ENCODE measurements at regions not wholly inside any gene's neighbourhood (a gene's known extent, or its start where the extent isn't known, plus 50 kb on each side); places are given as distances from the start of the nearest gene placed in this dataset.
"Not testable (repeated sequence)": the region's sequence is repeated elsewhere in the genome, so short reads cannot be mapped to it uniquely, and the experiment has no call there.

- DNase-seq = no peak
Measured at GRCh38 chr17:43315858-43316521, 82.2 kb upstream of the RNU2-1 start.

- DNase-seq = no peak
Measured at GRCh38 chr17:43315369-43315768, 81.6 kb upstream of the RNU2-1 start.

- no peak for DNase-seq
Measured at GRCh38 chr17:43314611-43315011, 80.8 kb upstream of the RNU2-1 start.

GRCh38 chr17:43312011-43312410 is 78.2 kb upstream of the RNU2-1 start:
- DNase-seq = no peak

GRCh38 chr17:43309505-43310332 is 75.9 kb upstream of the RNU2-1 start:
- DNase-seq = no peak

GRCh38 chr17:43308999-43309398 is 75.2 kb upstream of the RNU2-1 start:
- no peak for DNase-seq

GRCh38 chr17:43304792-43305191 is 71.0 kb upstream of the RNU2-1 start:
- DNase-seq = not testable (repeated sequence)

GRCh38 chr17:43303049-43303448 is 69.3 kb upstream of the RNU2-1 start:
- DNase-seq = not testable (repeated sequence)

GRCh38 chr17:43299300-43300076 is 65.7 kb upstream of the RNU2-1 start:
- DNase-seq = not testable (repeated sequence)

GRCh38 chr17:43289670-43290069 is 55.9 kb upstream of the RNU2-1 start:
- DNase-seq = not testable (repeated sequence)

- DNase-seq = not testable (repeated sequence)
Measured at GRCh38 chr17:43283606-43284005, 49.8 kb upstream of the RNU2-1 start.
